H9 (cell line): ENCODE measurements at regions not wholly inside any gene's neighbourhood (a gene's known extent, or its start where the extent isn't known, plus 50 kb on each side); places are given as distances from the start of the nearest gene placed in this dataset.

Experiments used
- DNase-seq: peaks from one replicate; pipeline ENCODE4 v3.0.0-alpha.2; 2017
- H2AFZ ChIP-seq: one replicate; pipeline ENCODE4 v1.6.1; 2013; ENCODE audit warnings: mild to moderate bottlenecking, low read length, control low read depth, moderate library complexity
- H2AK5ac ChIP-seq: 2 replicates; pipeline ENCODE4 v1.6.1; 2013; ENCODE audit warnings: low read length, control low read depth, mixed read lengths; ENCODE audit not compliant: insufficient read length
- H2BK120ac ChIP-seq: one replicate; pipeline ENCODE4 v1.6.1; 2013; ENCODE audit warnings: low read depth, mild to moderate bottlenecking, low read length, control low read depth, inconsistent platforms; ENCODE audit not compliant: poor library complexity, severe bottlenecking
- H2BK12ac ChIP-seq: 2 replicates; pipeline ENCODE4 v1.6.1; 2013; ENCODE audit warnings: low read length, control low read depth, mixed read lengths, low read depth; ENCODE audit not compliant: insufficient read length
- H2BK15ac ChIP-seq: 2 replicates; pipeline ENCODE4 v1.6.1; 2013; ENCODE audit warnings: low read depth, low read length, control low read depth
- H2BK20ac ChIP-seq: one replicate; pipeline ENCODE4 v1.6.1; 2013; ENCODE audit warnings: low read depth, mild to moderate bottlenecking, low read length, control low read depth, inconsistent platforms; ENCODE audit not compliant: poor library complexity, severe bottlenecking
- H2BK5ac ChIP-seq: 2 replicates; pipeline ENCODE4 v1.6.1; 2013; ENCODE audit warnings: low read length, control low read depth, mixed read lengths; ENCODE audit not compliant: insufficient read length
- H3K14ac ChIP-seq: 2 replicates; pipeline ENCODE4 v1.6.1; 2013; ENCODE audit warnings: low read length, control low read depth; ENCODE audit not compliant: insufficient read depth
- H3K18ac ChIP-seq: 2 replicates; pipeline ENCODE4 v1.6.1; 2013; ENCODE audit warnings: low read depth, mild to moderate bottlenecking, mixed read lengths, low read length, control low read depth; ENCODE audit not compliant: insufficient read length
- H3K23ac ChIP-seq: 2 replicates; pipeline ENCODE4 v1.6.1; 2013; ENCODE audit warnings: low read length, control low read depth, mixed read lengths, low read depth; ENCODE audit not compliant: insufficient read length
- H3K23me2 ChIP-seq: 2 replicates; pipeline ENCODE4 v1.6.1; 2013; ENCODE audit warnings: low read depth, mild to moderate bottlenecking, mixed read lengths, low read length, control low read depth; ENCODE audit not compliant: insufficient read length, poor library complexity, severe bottlenecking
- H3K27ac ChIP-seq: 2 replicates; pipeline ENCODE4 v1.5.1; 2013; ENCODE audit warnings: low read length, control low read depth, mixed read lengths, low read depth; ENCODE audit not compliant: insufficient read length
- H3K27me3 ChIP-seq: 2 replicates; pipeline ENCODE4 v1.6.1; 2013; ENCODE audit warnings: low read length, control low read depth, inconsistent platforms; ENCODE audit not compliant: insufficient read depth
- H3K4ac ChIP-seq: 2 replicates; pipeline ENCODE4 v1.6.1; 2013; ENCODE audit warnings: low read depth, mild to moderate bottlenecking, control low read depth, inconsistent platforms, low read length, moderate library complexity
- H3K4me1 ChIP-seq: 2 replicates; pipeline ENCODE4 v1.6.1; 2013; ENCODE audit warnings: low read length, control low read depth, inconsistent platforms; ENCODE audit not compliant: insufficient read depth
- H3K4me2 ChIP-seq: 2 replicates; pipeline ENCODE4 v1.6.1; 2013; ENCODE audit warnings: low read length, control low read depth, mixed read lengths; ENCODE audit not compliant: insufficient read length, insufficient read depth
- H3K56ac ChIP-seq: 2 replicates; pipeline ENCODE4 v1.6.1; 2013; ENCODE audit warnings: low read depth, mild to moderate bottlenecking, mixed read lengths, low read length, control low read depth; ENCODE audit not compliant: insufficient read length
- H3K79me1 ChIP-seq: 2 replicates; pipeline ENCODE4 v1.6.1; 2013; ENCODE audit warnings: low read depth, mild to moderate bottlenecking, moderate library complexity, low read length, control low read depth, inconsistent platforms; ENCODE audit not compliant: insufficient read depth, poor library complexity, severe bottlenecking
- H3K79me2 ChIP-seq: 2 replicates; pipeline ENCODE4 v1.6.1; 2013; ENCODE audit warnings: low read length, control low read depth, inconsistent platforms; ENCODE audit not compliant: insufficient read depth
- H3K9ac ChIP-seq: 2 replicates; pipeline ENCODE4 v1.6.1; 2013; ENCODE audit warnings: low read length, control low read depth, mixed read lengths; ENCODE audit not compliant: insufficient read length; ENCODE audit errors: extremely low read depth
- H3K9me3 ChIP-seq: one replicate; pipeline ENCODE4 v1.6.1; 2013; ENCODE audit warnings: low read depth, low read length, inconsistent platforms; ENCODE audit not compliant: control insufficient read depth
- H3T11ph ChIP-seq: one replicate; pipeline ENCODE4 v1.6.1; 2013; ENCODE audit warnings: mild to moderate bottlenecking, low read length, control low read depth, inconsistent platforms
- H4K20me1 ChIP-seq: one replicate; pipeline ENCODE4 v1.6.1; 2013; ENCODE audit not compliant: control insufficient read depth, insufficient read length, insufficient read depth
- H4K5ac ChIP-seq: 2 replicates; pipeline ENCODE4 v1.6.1; 2013; ENCODE audit warnings: low read depth, mild to moderate bottlenecking, mixed read lengths, low read length, control low read depth; ENCODE audit not compliant: insufficient read length
- H4K8ac ChIP-seq: replicated peaks from 2 replicates; pipeline ENCODE4 v1.6.1; 2013; ENCODE audit warnings: low read length, control low read depth, mixed read lengths, low read depth; ENCODE audit not compliant: insufficient read length
- H4K91ac ChIP-seq: 2 replicates; pipeline ENCODE4 v1.6.1; 2013; ENCODE audit warnings: low read depth, mild to moderate bottlenecking, moderate library complexity, mixed read lengths, low read length, control low read depth; ENCODE audit not compliant: insufficient read length
- H3K27ac Mint-ChIP-seq, 3 experiments: 2 replicates in 2 of 3; 3 replicates in 1 of 3; pipeline ENCODE4 v1.8.0; 2020 to 2021; ENCODE audit warnings: mixed read lengths in 3 of 3, mild to moderate bottlenecking in 1 of 3, moderate library complexity in 1 of 3
- H3K27me3 Mint-ChIP-seq: 2 replicates; pipeline ENCODE4 v1.8.0; 2021; ENCODE audit warnings: low read depth, mild to moderate bottlenecking, moderate library complexity, mixed read lengths
- H3K36me3 Mint-ChIP-seq, 3 experiments: 2 replicates in 2 of 3; 3 replicates in 1 of 3; pipeline ENCODE4 v1.8.0; 2020 to 2021; ENCODE audit warnings: low read depth in 3 of 3, mixed read lengths in 3 of 3; ENCODE audit not compliant: insufficient read depth in 1 of 3
- H3K4me1 Mint-ChIP-seq, 2 experiments: 2 replicates each; pipeline ENCODE4 v1.8.0; 2020; ENCODE audit warnings: mixed read lengths in 2 of 2
- H3K4me3 Mint-ChIP-seq, 2 experiments: 2 replicates in 1 of 2; 3 replicates in 1 of 2; pipeline ENCODE4 v1.8.0; 2020 to 2021; ENCODE audit warnings: mild to moderate bottlenecking in 2 of 2, mixed read lengths in 2 of 2, moderate library complexity in 1 of 2
- H3K9me3 Mint-ChIP-seq, 2 experiments: 2 replicates in 1 of 2; 3 replicates in 1 of 2; pipeline ENCODE4 v1.8.0; 2020; ENCODE audit warnings: mild to moderate bottlenecking in 2 of 2, mixed read lengths in 2 of 2, moderate library complexity in 1 of 2
- CTCF ChIP-seq: fragments of 200-600 bp; sonication (generic); conservative IDR thresholded peaks from 3 replicates; pipeline ENCODE4 v1.8.0; 2021; ENCODE audit warnings: antibody characterized with exemption, mild to moderate bottlenecking
- WGBS: extraction: QIAGEN DNeasy Blood & Tissue Kit; methylation state at CpG from one replicate; pipeline ENCODE4 v1.1.7; 2013; ENCODE audit warnings: missing lambda C conversion rate, low lambda C conversion rate, mixed read lengths; ENCODE audit not compliant: insufficient read length; ENCODE audit errors: extremely low coverage; 5-methylcytosine and 5-hydroxymethylcytosine counted together

- Histone ChIP-seq H4K8ac (no peak overlapping the region), H3K4me2 (no peak overlapping the region), H3K18ac (no peak overlapping the region), H2AFZ (no peak overlapping the region), H3K27me3 (no peaks in the 10 kb centered on the region), H4K5ac (no peak overlapping the region), H3K9me3 (no peaks in the 10 kb centered on the region), H3T11ph (no peak overlapping the region), H2AK5ac (no peak overlapping the region), H3K27ac (no peak overlapping the region), H3K9ac (no peak overlapping the region), H4K20me1 (no peaks in the 10 kb centered on the region), H3K4ac (no peak overlapping the region), H2BK15ac (no peak overlapping the region), H3K23ac (no peak overlapping the region), H3K14ac (no peak overlapping the region), H2BK12ac (no peak overlapping the region), H3K79me2 (no peaks in the 10 kb centered on the region), H3K56ac (no peak overlapping the region), H3K79me1 (no peaks in the 10 kb centered on the region), H4K91ac (no peak overlapping the region), H3K23me2 (no peaks in the 10 kb centered on the region), H3K4me1 (no peaks in the 10 kb centered on the region), H2BK120ac (no peak overlapping the region), H2BK5ac (no peak overlapping the region), H2BK20ac (no peak overlapping the region)
- no peak for TF ChIP-seq CTCF
- H3K27me3 Mint-ChIP-seq, result no peaks in the 10 kb centered on the region
- 100% methylated on average over 1 of the region's 5 CpGs for WGBS
- no peaks in the 10 kb centered on the region; a peak in 1 of 5 replicates for H3K9me3 Mint-ChIP-seq
- no peak for DNase-seq
- H3K4me3 Mint-ChIP-seq, result no peak overlapping the region
- H3K27ac Mint-ChIP-seq, result no peak overlapping the region
- H3K36me3 Mint-ChIP-seq, result no peaks in the 10 kb centered on the region
- H3K4me1 Mint-ChIP-seq, result no peaks in the 10 kb centered on the region
Observed at GRCh38 chr4:162401021-162401420, 237.2 kb upstream of the FSTL5 start.
